ENCODE measurements at regions not wholly inside any gene's neighbourhood (a gene's known extent, or its start where the extent isn't known, plus 50 kb on each side); places are given as distances from the start of the nearest gene placed in this dataset.

GRCh38 chr11:81211050-81211449, 1522.6 kb downstream of the FAM181B start:
- Histone ChIP-seq H3K4me1 (ENCODE audit: control insufficient read depth in 5 of 5, insufficient read depth in 5 of 5, low read length in 5 of 5) (no peaks in the 10 kb centered on the region), H3K27me3 (ENCODE audit: control insufficient read depth in 3 of 3, insufficient read depth in 3 of 3, low read length in 2 of 3) (no peaks in the 10 kb centered on the region), H3K9ac (ENCODE audit: insufficient read depth in 1 of 2, low read length in 2 of 2) (no peak overlapping the region), H3K4me3 (no peak overlapping the region), H3K36me3 (ENCODE audit: control insufficient read depth in 4 of 4, insufficient read depth in 4 of 4, low read length in 4 of 4) (no peaks in the 10 kb centered on the region), H3K27ac (ENCODE audit: low read depth in 1 of 2, low read length in 1 of 2) (no peak overlapping the region), H3K9me3 (ENCODE audit: control insufficient read depth in 4 of 4, insufficient read depth in 3 of 4, low read length in 3 of 4) (peaks cover 0 to 5% (median 0%) of the 10 kb centered on the region in 4 donors)
- ATAC-seq (ENCODE audit: insufficient read depth, low FRiP score) (no peak), DNase-seq (peak in 2 of 3 donors; percentile 6 to 25)
- no peak for TF ChIP-seq CTCF (IDR thresholded peaks at IDR 0.05; ENCODE audit: control extremely low read depth, extremely low read depth)
- 74 to 80% methylated on average over 4 of the region's 4 CpGs for WGBS, 2 donors

GRCh38 chr11:81207421-81208054, 1526.1 kb downstream of the FAM181B start:
- no peak for TF ChIP-seq CTCF (IDR thresholded peaks at IDR 0.05; ENCODE audit: control extremely low read depth, extremely low read depth)
- no peaks in the 10 kb centered on the region for H3K4me1 ChIP-seq (ENCODE audit: control insufficient read depth in 5 of 5, insufficient read depth in 5 of 5, low read length in 5 of 5)
- H3K4me3 ChIP-seq = no peak overlapping the region
- ATAC-seq (ENCODE audit: insufficient read depth, low FRiP score) = no peak
- peaks cover 0 to 2% (median 0%) of the 10 kb centered on the region in 4 donors for H3K9me3 ChIP-seq (ENCODE audit: control insufficient read depth in 4 of 4, insufficient read depth in 3 of 4, low read length in 3 of 4)
- H3K27me3 ChIP-seq (ENCODE audit: control insufficient read depth in 3 of 3, insufficient read depth in 3 of 3, low read length in 2 of 3) = no peaks in the 10 kb centered on the region
- H3K9ac ChIP-seq (ENCODE audit: insufficient read depth in 1 of 2, low read length in 2 of 2) = no peak overlapping the region
- 93 to 94% methylated on average over 42 to 43 of the region's 43 CpGs for WGBS, 2 donors
- H3K36me3 ChIP-seq (ENCODE audit: control insufficient read depth in 4 of 4, insufficient read depth in 4 of 4, low read length in 4 of 4) = no peaks in the 10 kb centered on the region
- DNase-seq = no peak
- H3K27ac ChIP-seq (ENCODE audit: low read depth in 1 of 2, low read length in 1 of 2) = no peak overlapping the region

- TF ChIP-seq CTCF (IDR thresholded peaks at IDR 0.05; ENCODE audit: control extremely low read depth, extremely low read depth) = no peak
- Histone ChIP-seq H3K27ac (ENCODE audit: low read depth in 1 of 2, low read length in 1 of 2) (no peak overlapping the region), H3K27me3 (ENCODE audit: control insufficient read depth in 3 of 3, insufficient read depth in 3 of 3, low read length in 2 of 3) (no peaks in the 10 kb centered on the region), H3K36me3 (ENCODE audit: control insufficient read depth in 4 of 4, insufficient read depth in 4 of 4, low read length in 4 of 4) (no peaks in the 10 kb centered on the region), H3K4me3 (no peak overlapping the region), H3K4me1 (ENCODE audit: control insufficient read depth in 5 of 5, insufficient read depth in 5 of 5, low read length in 5 of 5) (no peaks in the 10 kb centered on the region), H3K9me3 (ENCODE audit: control insufficient read depth in 4 of 4, insufficient read depth in 3 of 4, low read length in 3 of 4) (peaks cover 0 to 5% (median under 1%) of the 10 kb centered on the region in 4 donors), H3K9ac (ENCODE audit: insufficient read depth in 1 of 2, low read length in 2 of 2) (no peak overlapping the region)
- ATAC-seq (ENCODE audit: insufficient read depth, low FRiP score) (no peak), DNase-seq (no peak)
- 59 to 72% methylated on average over 1 of the region's 1 CpG for WGBS, 2 donors
Measured at GRCh38 chr11:81203876-81204275, 1529.8 kb downstream of the FAM181B start.

GRCh38 chr11:81197396-81197795, 1536.3 kb downstream of the FAM181B start:
- TF ChIP-seq CTCF (IDR thresholded peaks at IDR 0.05; ENCODE audit: control extremely low read depth, extremely low read depth) = no peak
- H3K9me3 ChIP-seq (ENCODE audit: control insufficient read depth in 4 of 4, insufficient read depth in 3 of 4, low read length in 3 of 4) = peaks cover 0 to 7% (median 2%) of the 10 kb centered on the region in 4 donors
- ATAC-seq (ENCODE audit: insufficient read depth, low FRiP score) = no peak
- H3K27me3 ChIP-seq (ENCODE audit: control insufficient read depth in 3 of 3, insufficient read depth in 3 of 3, low read length in 2 of 3) = no peaks in the 10 kb centered on the region
- no peaks in the 10 kb centered on the region for H3K36me3 ChIP-seq (ENCODE audit: control insufficient read depth in 4 of 4, insufficient read depth in 4 of 4, low read length in 4 of 4)
- peaks cover 0 to 4% (median 0%) of the 10 kb centered on the region in 5 donors for H3K4me1 ChIP-seq (ENCODE audit: control insufficient read depth in 5 of 5, insufficient read depth in 5 of 5, low read length in 5 of 5)
- H3K9ac ChIP-seq (ENCODE audit: insufficient read depth in 1 of 2, low read length in 2 of 2) = no peak overlapping the region
- DNase-seq = no peak
- H3K4me3 ChIP-seq = no peak overlapping the region
- WGBS, 2 donors = 83 to 86% methylated on average over 3 of the region's 3 CpGs
- no peak overlapping the region for H3K27ac ChIP-seq (ENCODE audit: low read depth in 1 of 2, low read length in 1 of 2)

Data from lung (tissue), 11 donors.